ENCODE measurements at regions not wholly inside any gene's neighbourhood (a gene's known extent, or its start where the extent isn't known, plus 50 kb on each side); places are given as distances from the start of the nearest gene placed in this dataset.

GRCh38 chr4:24423670-24424069, 160.7 kb downstream of the DHX15 start:
- no peaks in the 10 kb centered on the region for H3K27me3 Mint-ChIP-seq (ENCODE audit: insufficient read depth, low read depth)
- no peaks in the 10 kb centered on the region for H3K79me2 ChIP-seq (ENCODE audit: low read depth)
- no peak overlapping the region for H3K9ac ChIP-seq
- H3K4me3 Mint-ChIP-seq: no peak overlapping the region
- H3K4me1 Mint-ChIP-seq: peaks cover 16% of the 10 kb centered on the region
- no peaks in the 10 kb centered on the region for H3K9me3 ChIP-seq (ENCODE audit: low read depth)
- no peak overlapping the region for H3K4me3 ChIP-seq
- H3K4me1 ChIP-seq: peaks cover 7% of the 10 kb centered on the region
- no peaks in the 10 kb centered on the region for H3K36me3 ChIP-seq
- H3K4me2 ChIP-seq: no peak overlapping the region
- no peak overlapping the region for H3K27ac ChIP-seq
- DNase-seq (ENCODE audit: low spot score): no peak
- no peak overlapping the region for H2AFZ ChIP-seq (replicated peaks)
- H3K36me3 Mint-ChIP-seq: peaks cover 3% of the 10 kb centered on the region
- peaks cover 6% of the 10 kb centered on the region for H3F3A ChIP-seq (ENCODE audit: low read depth)
- no peaks in the 10 kb centered on the region for H4K20me1 ChIP-seq (ENCODE audit: low read depth)
- no peaks in the 10 kb centered on the region for H3K27me3 ChIP-seq
- TF ChIP-seq EZH2phosphoT487 (IDR thresholded peaks at IDR 0.05): no peak
- no peak for TF ChIP-seq EZH2 (IDR thresholded peaks at IDR 0.05)
- TF ChIP-seq CTCF (IDR thresholded peaks at IDR 0.05): no peak
- peaks cover 3% of the 10 kb centered on the region for H3K9me3 Mint-ChIP-seq
- H3K27ac Mint-ChIP-seq: no peak overlapping the region

GRCh38 chr4:24422644-24423043, 161.7 kb downstream of the DHX15 start:
- H3K27ac Mint-ChIP-seq: no peak overlapping the region
- peaks cover 3% of the 10 kb centered on the region for H3K36me3 Mint-ChIP-seq
- no peaks in the 10 kb centered on the region for H3K27me3 ChIP-seq
- H2AFZ ChIP-seq (replicated peaks): no peak overlapping the region
- no peak overlapping the region for H3K4me2 ChIP-seq
- no peaks in the 10 kb centered on the region for H3K79me2 ChIP-seq (ENCODE audit: low read depth)
- no peak overlapping the region for H3K4me3 ChIP-seq
- H3K4me3 Mint-ChIP-seq: no peak overlapping the region
- H3K27me3 Mint-ChIP-seq (ENCODE audit: insufficient read depth, low read depth): no peaks in the 10 kb centered on the region
- peaks cover 18% of the 10 kb centered on the region for H3K4me1 Mint-ChIP-seq
- H4K20me1 ChIP-seq (ENCODE audit: low read depth): no peaks in the 10 kb centered on the region
- no peak overlapping the region for H3K9ac ChIP-seq
- no peak for TF ChIP-seq CTCF (IDR thresholded peaks at IDR 0.05)
- TF ChIP-seq EZH2 (IDR thresholded peaks at IDR 0.05): no peak
- no peak for TF ChIP-seq EZH2phosphoT487 (IDR thresholded peaks at IDR 0.05)
- peaks cover 6% of the 10 kb centered on the region for H3F3A ChIP-seq (ENCODE audit: low read depth)
- peaks cover 3% of the 10 kb centered on the region for H3K9me3 Mint-ChIP-seq
- peaks cover 14% of the 10 kb centered on the region for H3K4me1 ChIP-seq
- no peaks in the 10 kb centered on the region for H3K36me3 ChIP-seq
- H3K27ac ChIP-seq: no peak overlapping the region
- no peak for DNase-seq (ENCODE audit: low spot score)
- no peaks in the 10 kb centered on the region for H3K9me3 ChIP-seq (ENCODE audit: low read depth)

GRCh38 chr4:24419181-24420034, 164.9 kb downstream of the DHX15 start:
- peak overlapping the region; percentile 21 for H3K4me2 ChIP-seq
- Mint-ChIP-seq H3K27me3 (ENCODE audit: insufficient read depth, low read depth) (no peaks in the 10 kb centered on the region), H3K9me3 (peaks cover 3% of the 10 kb centered on the region), H3K27ac (no peak overlapping the region), H3K4me3 (no peak overlapping the region), H3K36me3 (peaks cover 3% of the 10 kb centered on the region), H3K4me1 (peaks cover 8% of the 10 kb centered on the region)
- no peaks in the 10 kb centered on the region for H3K36me3 ChIP-seq
- no peaks in the 10 kb centered on the region for H3K27me3 ChIP-seq
- no peak overlapping the region for H3K9ac ChIP-seq
- no peaks in the 10 kb centered on the region for H4K20me1 ChIP-seq (ENCODE audit: low read depth)
- no peak overlapping the region for H3K27ac ChIP-seq
- peak; percentile 91 for DNase-seq (ENCODE audit: low spot score)
- TF ChIP-seq CTCF (IDR thresholded peaks at IDR 0.05): peak; percentile 100
- no peak for TF ChIP-seq EZH2phosphoT487 (IDR thresholded peaks at IDR 0.05)
- TF ChIP-seq EZH2 (IDR thresholded peaks at IDR 0.05): no peak
- peaks cover 14% of the 10 kb centered on the region for H3K4me1 ChIP-seq
- H3F3A ChIP-seq (ENCODE audit: low read depth): peaks cover 7% of the 10 kb centered on the region
- no peaks in the 10 kb centered on the region for H3K9me3 ChIP-seq (ENCODE audit: low read depth)
- no peak overlapping the region for H2AFZ ChIP-seq (replicated peaks)
- no peak overlapping the region for H3K4me3 ChIP-seq
- H3K79me2 ChIP-seq (ENCODE audit: low read depth): no peaks in the 10 kb centered on the region

Data from neural progenitor cell (in vitro differentiated cells).